ENCODE measurements at regions not wholly inside any gene's neighbourhood (a gene's known extent, or its start where the extent isn't known, plus 50 kb on each side); places are given as distances from the start of the nearest gene placed in this dataset.

DNA sequence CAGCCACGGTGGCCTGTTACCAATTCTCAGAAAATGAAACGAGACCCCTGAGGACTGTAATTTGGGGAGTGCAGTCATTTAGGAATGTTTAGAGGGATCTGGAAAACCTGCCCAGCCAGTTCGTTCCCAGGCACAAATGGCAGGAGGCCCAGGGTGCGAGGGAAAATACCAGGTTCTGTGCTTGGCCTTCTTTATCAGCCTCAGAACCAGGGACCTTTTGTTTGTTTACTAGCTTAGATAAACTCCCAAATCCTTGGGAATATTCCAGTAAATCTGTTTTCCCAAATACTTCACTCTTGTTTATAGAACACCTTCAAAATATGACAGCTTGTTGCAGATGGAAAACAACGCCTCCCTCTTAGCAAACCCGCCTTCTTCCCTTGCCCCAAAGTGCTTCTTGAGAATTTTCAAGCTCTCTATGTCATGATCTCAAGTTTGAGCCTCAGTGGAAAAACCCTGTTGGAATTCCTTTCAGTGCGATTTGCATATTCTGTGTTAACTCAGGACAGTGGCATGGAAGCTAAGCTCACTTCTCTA is 400.3 kb upstream of the SMIM21 start:
- TF ChIP-seq, protein P1, sequence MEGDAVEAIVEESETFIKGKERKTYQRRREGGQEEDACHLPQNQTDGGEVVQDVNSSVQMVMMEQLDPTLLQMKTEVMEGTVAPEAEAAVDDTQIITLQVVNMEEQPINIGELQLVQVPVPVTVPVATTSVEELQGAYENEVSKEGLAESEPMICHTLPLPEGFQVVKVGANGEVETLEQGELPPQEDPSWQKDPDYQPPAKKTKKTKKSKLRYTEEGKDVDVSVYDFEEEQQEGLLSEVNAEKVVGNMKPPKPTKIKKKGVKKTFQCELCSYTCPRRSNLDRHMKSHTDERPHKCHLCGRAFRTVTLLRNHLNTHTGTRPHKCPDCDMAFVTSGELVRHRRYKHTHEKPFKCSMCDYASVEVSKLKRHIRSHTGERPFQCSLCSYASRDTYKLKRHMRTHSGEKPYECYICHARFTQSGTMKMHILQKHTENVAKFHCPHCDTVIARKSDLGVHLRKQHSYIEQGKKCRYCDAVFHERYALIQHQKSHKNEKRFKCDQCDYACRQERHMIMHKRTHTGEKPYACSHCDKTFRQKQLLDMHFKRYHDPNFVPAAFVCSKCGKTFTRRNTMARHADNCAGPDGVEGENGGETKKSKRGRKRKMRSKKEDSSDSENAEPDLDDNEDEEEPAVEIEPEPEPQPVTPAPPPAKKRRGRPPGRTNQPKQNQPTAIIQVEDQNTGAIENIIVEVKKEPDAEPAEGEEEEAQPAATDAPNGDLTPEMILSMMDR (IDR thresholded peaks at IDR 0.05): no peak
- Histone ChIP-seq H3K27me3 (no peaks in the 10 kb centered on the region), H3K4me1 (no peaks in the 10 kb centered on the region), H3K36me3 (no peaks in the 10 kb centered on the region), H3K9ac (ENCODE audit: low read depth in 2 of 2, low read length in 2 of 2) (no peak overlapping the region), H3K4me3 (no peak overlapping the region), H3K27ac (no peak overlapping the region), H3K9me3 (no peaks in the 10 kb centered on the region)
- no peak for DNase-seq
- intact Hi-C loops (cut with DNase I): no loop called here

DNA sequence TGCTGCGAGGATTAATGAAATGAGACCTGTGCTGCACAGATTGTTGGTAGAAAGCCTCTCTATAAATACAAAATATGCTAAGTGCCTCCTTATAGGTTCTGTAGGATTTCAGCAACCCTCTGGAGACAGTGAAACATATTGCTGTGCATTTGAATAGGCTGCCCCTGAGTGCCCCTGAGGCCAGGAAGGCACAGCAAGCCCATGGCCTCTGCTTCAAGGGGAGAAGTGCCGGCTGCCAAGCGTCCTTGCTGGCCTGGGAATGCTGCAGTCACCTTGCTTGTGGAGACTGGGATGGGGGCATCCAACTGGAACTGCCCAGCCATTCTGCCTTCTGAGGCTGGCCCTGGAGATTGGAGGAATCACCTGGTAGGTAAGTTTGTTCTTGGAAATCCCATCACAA is 397.2 kb upstream of the SMIM21 start:
- Histone ChIP-seq H3K27me3 (no peaks in the 10 kb centered on the region), H3K4me1 (no peaks in the 10 kb centered on the region), H3K9me3 (no peaks in the 10 kb centered on the region), H3K4me3 (no peak overlapping the region), H3K36me3 (no peaks in the 10 kb centered on the region), H3K9ac (ENCODE audit: low read depth in 2 of 2, low read length in 2 of 2) (no peak overlapping the region), H3K27ac (no peak overlapping the region)
- TF ChIP-seq, protein P1 (IDR thresholded peaks at IDR 0.05): no peak
- no peak for DNase-seq
- intact Hi-C loops (cut with DNase I): no loop called here

DNA sequence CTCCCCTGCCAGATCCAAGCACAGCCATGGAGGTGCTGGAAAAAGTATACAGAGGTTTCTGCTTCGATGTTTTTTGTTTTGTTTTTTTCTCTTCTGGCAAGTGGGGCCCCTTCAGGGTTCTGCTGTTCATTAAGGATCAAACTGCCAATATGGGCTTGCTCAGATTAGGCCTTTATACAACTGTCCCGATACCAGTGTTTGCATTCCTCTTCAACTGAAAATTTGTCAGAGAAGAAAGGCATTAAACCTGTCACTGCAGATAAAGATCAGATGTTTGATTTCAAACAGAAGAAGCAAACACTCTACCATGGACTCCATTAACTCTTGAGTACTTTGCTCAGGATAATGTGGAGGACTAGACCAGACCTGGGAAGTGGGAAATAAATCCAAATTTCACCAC is 396.0 kb upstream of the SMIM21 start:
- Histone ChIP-seq H3K4me1 (no peaks in the 10 kb centered on the region), H3K4me3 (no peak overlapping the region), H3K9ac (ENCODE audit: low read depth in 2 of 2, low read length in 2 of 2) (no peak overlapping the region), H3K27ac (no peak overlapping the region), H3K27me3 (no peaks in the 10 kb centered on the region), H3K36me3 (no peaks in the 10 kb centered on the region), H3K9me3 (no peaks in the 10 kb centered on the region)
- no peak for DNase-seq
- intact Hi-C loops (cut with DNase I): no loop called here
- TF ChIP-seq, protein P1 (IDR thresholded peaks at IDR 0.05): no peak

DNA sequence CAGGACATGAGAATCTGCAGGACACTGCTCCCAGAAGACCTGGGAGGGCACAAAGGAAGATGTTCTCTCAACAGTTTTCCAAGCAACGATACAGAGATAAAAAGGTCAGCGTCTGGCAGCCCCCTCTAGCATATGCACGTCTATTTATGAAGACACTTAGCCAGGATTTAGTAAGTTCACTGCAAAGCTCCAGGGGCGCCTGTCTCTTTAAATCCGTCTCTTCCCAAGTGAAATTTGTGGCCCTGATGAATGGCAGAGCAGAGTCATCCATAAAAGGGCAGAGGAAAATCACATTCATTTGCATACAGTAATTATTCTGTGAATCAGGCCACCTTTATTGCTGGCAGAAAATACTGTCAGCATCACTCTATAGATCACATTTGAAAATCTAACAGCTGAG is 390.9 kb upstream of the SMIM21 start:
- Histone ChIP-seq H3K9ac (ENCODE audit: low read depth in 2 of 2, low read length in 2 of 2) (no peak overlapping the region), H3K27ac (no peak overlapping the region), H3K4me1 (no peaks in the 10 kb centered on the region), H3K9me3 (no peaks in the 10 kb centered on the region), H3K27me3 (no peaks in the 10 kb centered on the region), H3K36me3 (no peaks in the 10 kb centered on the region), H3K4me3 (no peak overlapping the region)
- DNase-seq: no peak
- TF ChIP-seq, protein P1 (IDR thresholded peaks at IDR 0.05): no peak
- intact Hi-C loops (cut with DNase I): no loop called here

DNA sequence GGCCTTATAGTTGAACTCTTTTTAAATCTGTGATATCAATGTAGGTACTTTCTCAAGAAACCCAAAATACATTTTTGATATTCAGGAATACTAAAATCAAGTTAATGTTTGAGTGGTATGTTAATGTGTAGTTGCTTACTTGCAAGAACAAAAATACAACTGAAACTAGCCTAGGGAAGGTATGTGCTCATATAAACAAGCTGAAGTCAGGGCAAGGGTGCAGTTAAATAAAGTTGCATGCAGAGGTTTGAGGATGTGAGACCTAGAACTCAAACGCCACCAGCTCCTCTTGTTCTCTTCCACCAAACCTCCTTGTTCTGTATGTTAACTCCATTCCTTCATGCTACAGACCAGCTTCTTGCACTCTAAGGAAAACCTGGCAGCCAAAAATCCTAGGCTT is 388.3 kb upstream of the SMIM21 start:
- Histone ChIP-seq H3K9me3 (no peaks in the 10 kb centered on the region), H3K27ac (no peak overlapping the region), H3K27me3 (no peaks in the 10 kb centered on the region), H3K36me3 (no peaks in the 10 kb centered on the region), H3K4me1 (no peaks in the 10 kb centered on the region), H3K9ac (ENCODE audit: low read depth in 2 of 2, low read length in 2 of 2) (no peak overlapping the region), H3K4me3 (no peak overlapping the region)
- TF ChIP-seq, protein P1 (IDR thresholded peaks at IDR 0.05): no peak
- intact Hi-C loops (cut with DNase I): no loop called here
- DNase-seq: no peak

DNA sequence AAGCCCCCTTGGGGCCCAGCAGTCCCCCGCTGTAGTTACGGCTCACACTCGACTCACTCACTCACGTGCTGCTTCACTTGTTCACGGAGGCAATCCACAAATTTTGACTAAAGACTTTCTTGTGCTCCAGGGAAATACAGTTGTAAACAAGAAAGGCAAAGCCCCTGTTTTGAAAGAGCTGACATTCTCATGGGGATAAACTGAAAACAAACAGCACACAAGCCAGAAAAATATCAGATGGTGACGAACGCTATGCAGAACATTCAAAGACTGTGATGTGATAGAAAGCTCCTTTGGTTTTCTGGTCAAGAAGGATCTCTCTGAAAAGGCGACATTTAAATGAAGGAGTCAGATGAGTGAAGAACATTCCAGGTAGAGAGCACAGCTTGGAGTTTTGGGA is 385.3 kb upstream of the SMIM21 start:
- intact Hi-C loops (cut with DNase I): no loop called here

More for the DNA sequence above, 385.3 kb upstream of the SMIM21 start:
- Histone ChIP-seq H3K27me3 (no peaks in the 10 kb centered on the region), H3K9ac (ENCODE audit: low read depth in 2 of 2, low read length in 2 of 2) (no peak overlapping the region), H3K9me3 (no peaks in the 10 kb centered on the region), H3K36me3 (no peaks in the 10 kb centered on the region), H3K4me3 (no peak overlapping the region), H3K4me1 (no peaks in the 10 kb centered on the region), H3K27ac (no peak overlapping the region)
- no peak for DNase-seq
- TF ChIP-seq, protein P1 (IDR thresholded peaks at IDR 0.05): no peak
